ENCODE measurements at regions not wholly inside any gene's neighbourhood (a gene's known extent, or its start where the extent isn't known, plus 50 kb on each side); places are given as distances from the start of the nearest gene placed in this dataset.

- H4K20me1 ChIP-seq (ENCODE audit: insufficient read depth, low read length): no peaks in the 10 kb centered on the region
- H3K27me3 Mint-ChIP-seq (ENCODE audit: low read depth in 3 of 3): no peaks in the 10 kb centered on the region
- TF ChIP-seq CTCF (IDR thresholded peaks at IDR 0.05): no peak
- no peak overlapping the region for H3K27ac ChIP-seq (ENCODE audit: low read depth in 1 of 2, low read length in 2 of 2)
- no peak overlapping the region for H3K4me3 Mint-ChIP-seq
- no peak overlapping the region for H3K4me3 ChIP-seq (replicated peaks in 1 of 3; ENCODE audit: low read depth in 2 of 3, low read length in 3 of 3)
- DNase-seq: no peak
- H3K4me1 Mint-ChIP-seq: no peaks in the 10 kb centered on the region
- no peaks in the 10 kb centered on the region for H3K4me1 ChIP-seq (ENCODE audit: control insufficient read depth in 1 of 2, insufficient read depth in 2 of 2, low read length in 2 of 2)
- H3K36me3 Mint-ChIP-seq: no peaks in the 10 kb centered on the region
- no peak overlapping the region for H3K9ac ChIP-seq (ENCODE audit: insufficient read depth, low read length, poor library complexity, severe bottlenecking)
- H3K36me3 ChIP-seq (replicated peaks in 1 of 2; ENCODE audit: control insufficient read depth in 1 of 2, insufficient read depth in 2 of 2, low read length in 2 of 2): no peaks in the 10 kb centered on the region
- H3K4me2 ChIP-seq (replicated peaks; ENCODE audit: extremely low read depth, low read length, poor library complexity, severe bottlenecking): no peak overlapping the region
- H3K9me3 Mint-ChIP-seq: peaks cover 4 to 26% (median 10%) of the 10 kb centered on the region in 7 donors
- no peaks in the 10 kb centered on the region for H3K79me2 ChIP-seq (ENCODE audit: insufficient read depth, low read length)
- no peaks in the 10 kb centered on the region for H3K27me3 ChIP-seq (ENCODE audit: control insufficient read depth in 2 of 2, insufficient read depth in 2 of 2, low read length in 2 of 2)
- WGBS (ENCODE audit: insufficient coverage): 80% methylated on average over 1 of the region's 3 CpGs
- peaks cover 15 to 36% of the 10 kb centered on the region in 2 donors for H3K9me3 ChIP-seq (replicated peaks in 1 of 2; ENCODE audit: control insufficient read depth in 1 of 2, insufficient read depth in 1 of 2, low read length in 2 of 2)
- H3K27ac Mint-ChIP-seq: no peak overlapping the region
- intact Hi-C loops (cut with micrococcal nuclease): no loop called here
- H2AFZ ChIP-seq (ENCODE audit: insufficient read depth, low read depth, low read length, poor library complexity, severe bottlenecking): no peak overlapping the region
Observed at GRCh38 chr11:97966901-97967300, 1053.8 kb upstream of the CNTN5 start.

- no peak for TF ChIP-seq CTCF (IDR thresholded peaks at IDR 0.05)
- Histone ChIP-seq H3K79me2 (ENCODE audit: insufficient read depth, low read length) (no peaks in the 10 kb centered on the region), H3K9ac (ENCODE audit: insufficient read depth, low read length, poor library complexity, severe bottlenecking) (no peak overlapping the region), H4K20me1 (ENCODE audit: insufficient read depth, low read length) (no peaks in the 10 kb centered on the region), H3K27me3 (ENCODE audit: control insufficient read depth in 2 of 2, insufficient read depth in 2 of 2, low read length in 2 of 2) (no peaks in the 10 kb centered on the region), H3K27ac (ENCODE audit: low read depth in 1 of 2, low read length in 2 of 2) (no peak overlapping the region), H3K36me3 (replicated peaks in 1 of 2; ENCODE audit: control insufficient read depth in 1 of 2, insufficient read depth in 2 of 2, low read length in 2 of 2) (no peaks in the 10 kb centered on the region), H2AFZ (ENCODE audit: insufficient read depth, low read depth, low read length, poor library complexity, severe bottlenecking) (no peak overlapping the region), H3K4me2 (replicated peaks; ENCODE audit: extremely low read depth, low read length, poor library complexity, severe bottlenecking) (no peak overlapping the region), H3K9me3 (replicated peaks in 1 of 2; ENCODE audit: control insufficient read depth in 1 of 2, insufficient read depth in 1 of 2, low read length in 2 of 2) (peaks cover 15 to 38% of the 10 kb centered on the region in 2 donors), H3K4me3 (replicated peaks in 1 of 3; ENCODE audit: low read depth in 2 of 3, low read length in 3 of 3) (no peak overlapping the region), H3K4me1 (ENCODE audit: control insufficient read depth in 1 of 2, insufficient read depth in 2 of 2, low read length in 2 of 2) (no peaks in the 10 kb centered on the region)
- no peak overlapping the region for H3K4me3 Mint-ChIP-seq
- no peak for DNase-seq
- H3K36me3 Mint-ChIP-seq: no peaks in the 10 kb centered on the region
- no peaks in the 10 kb centered on the region for H3K4me1 Mint-ChIP-seq
- no peaks in the 10 kb centered on the region for H3K27me3 Mint-ChIP-seq (ENCODE audit: low read depth in 3 of 3)
- WGBS (ENCODE audit: insufficient coverage): 88% methylated on average over 1 of the region's 2 CpGs
- intact Hi-C loops (cut with micrococcal nuclease): no loop called here
- peaks cover 2 to 26% (median 11%) of the 10 kb centered on the region in 7 donors for H3K9me3 Mint-ChIP-seq
- H3K27ac Mint-ChIP-seq: no peak overlapping the region
Observed at GRCh38 chr11:97968071-97968470, 1052.7 kb upstream of the CNTN5 start.

All from CD14-positive monocyte (primary cell).